ENCODE measurements at regions not wholly inside any gene's neighbourhood (a gene's known extent, or its start where the extent isn't known, plus 50 kb on each side); places are given as distances from the start of the nearest gene placed in this dataset.

DNA sequence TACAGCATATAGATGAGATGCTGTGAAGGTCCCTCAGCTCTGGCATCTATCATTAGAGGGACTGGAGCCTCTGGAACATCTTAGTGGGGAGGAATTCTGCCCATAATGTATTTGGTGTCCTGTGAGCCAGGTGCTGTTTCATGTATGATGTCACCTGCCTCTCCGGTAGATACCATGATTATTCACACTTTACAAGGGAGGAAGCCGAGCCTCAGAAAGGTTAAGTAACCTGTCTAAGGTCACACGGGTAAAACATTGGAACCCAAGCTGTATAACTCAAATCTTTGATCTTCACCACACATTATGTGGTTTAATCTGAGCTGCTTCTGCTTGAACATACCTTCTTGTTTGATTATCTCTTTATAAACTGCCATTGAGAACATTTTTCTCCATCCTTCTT lies 442.8 kb downstream of the BCOR start:
- no peak for DNase-seq
- H2AFZ ChIP-seq (ENCODE audit: low read depth): no peak overlapping the region
- CTCF ChIA-PET: no interaction called here
- no peak overlapping the region for H3K4me3 ChIP-seq (ENCODE audit: low read depth in 2 of 2, low read length in 1 of 2)
- H3K9ac ChIP-seq: no peak overlapping the region
- peaks cover 0 to 11% of the 10 kb centered on the region in 2 experiments; a peak in 1 of 4 replicates for H3K4me1 ChIP-seq (ENCODE audit: control insufficient read depth in 1 of 2, insufficient read depth in 2 of 2, low read depth in 1 of 2, low read length in 1 of 2)
- peaks cover 9% of the 10 kb centered on the region; the same call in 1 of the 2 replicates for H3K27me3 ChIP-seq (ENCODE audit: insufficient read depth)
- no peak overlapping the region; a peak in 1 of 4 replicates for H3K27ac ChIP-seq (ENCODE audit: low read depth in 2 of 2, low read length in 1 of 2)
- TF ChIP-seq, protein P1, sequence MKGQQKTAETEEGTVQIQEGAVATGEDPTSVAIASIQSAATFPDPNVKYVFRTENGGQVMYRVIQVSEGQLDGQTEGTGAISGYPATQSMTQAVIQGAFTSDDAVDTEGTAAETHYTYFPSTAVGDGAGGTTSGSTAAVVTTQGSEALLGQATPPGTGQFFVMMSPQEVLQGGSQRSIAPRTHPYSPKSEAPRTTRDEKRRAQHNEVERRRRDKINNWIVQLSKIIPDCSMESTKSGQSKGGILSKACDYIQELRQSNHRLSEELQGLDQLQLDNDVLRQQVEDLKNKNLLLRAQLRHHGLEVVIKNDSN (IDR thresholded peaks at IDR 0.05; ENCODE audit: borderline replicate concordance, low read depth): no peak
- TF ChIP-seq GATA2 (CRISPR knock-in tag; IDR thresholded peaks at IDR 0.05) (no peak), TAF1 (IDR thresholded peaks at IDR 0.05; ENCODE audit: borderline replicate concordance, low read depth, low read length) (no peak), NRF1 (IDR thresholded peaks at IDR 0.05; ENCODE audit: low read depth, low read length) (no peak), YY1 (IDR thresholded peaks at IDR 0.05; ENCODE audit: low read depth) (no peak), SIN3A (IDR thresholded peaks at IDR 0.05; ENCODE audit: borderline replicate concordance, low read depth, low read length) (no peak), GABPA (IDR thresholded peaks at IDR 0.05; ENCODE audit: low read depth) (no peak), RFX5 (IDR thresholded peaks at IDR 0.05; ENCODE audit: low read length) (no peak), RCOR1 (IDR thresholded peaks at IDR 0.05; ENCODE audit: low read length) (no peak), TCF12 (IDR thresholded peaks at IDR 0.05) (no peak), RXRA (IDR thresholded peaks at IDR 0.05; ENCODE audit: borderline replicate concordance, low read depth) (no peak), EZH2phosphoT487 (IDR thresholded peaks at IDR 0.05; ENCODE audit: borderline replicate concordance, low read depth) (no peak), FOXM1 (IDR thresholded peaks at IDR 0.05; ENCODE audit: low read depth) (no peak), FOXJ3 (CRISPR knock-in tag; IDR thresholded peaks at IDR 0.05) (no peak), SMC3 (IDR thresholded peaks at IDR 0.05; ENCODE audit: low read depth, low read length) (no peak), ELF1 (IDR thresholded peaks at IDR 0.05) (no peak)
- TF ChIP-seq, protein P2, sequence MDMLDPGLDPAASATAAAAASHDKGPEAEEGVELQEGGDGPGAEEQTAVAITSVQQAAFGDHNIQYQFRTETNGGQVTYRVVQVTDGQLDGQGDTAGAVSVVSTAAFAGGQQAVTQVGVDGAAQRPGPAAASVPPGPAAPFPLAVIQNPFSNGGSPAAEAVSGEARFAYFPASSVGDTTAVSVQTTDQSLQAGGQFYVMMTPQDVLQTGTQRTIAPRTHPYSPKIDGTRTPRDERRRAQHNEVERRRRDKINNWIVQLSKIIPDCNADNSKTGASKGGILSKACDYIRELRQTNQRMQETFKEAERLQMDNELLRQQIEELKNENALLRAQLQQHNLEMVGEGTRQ (IDR thresholded peaks at IDR 0.05; ENCODE audit: borderline replicate concordance, low read depth, low read length): no peak
- TF ChIP-seq, protein P3, sequence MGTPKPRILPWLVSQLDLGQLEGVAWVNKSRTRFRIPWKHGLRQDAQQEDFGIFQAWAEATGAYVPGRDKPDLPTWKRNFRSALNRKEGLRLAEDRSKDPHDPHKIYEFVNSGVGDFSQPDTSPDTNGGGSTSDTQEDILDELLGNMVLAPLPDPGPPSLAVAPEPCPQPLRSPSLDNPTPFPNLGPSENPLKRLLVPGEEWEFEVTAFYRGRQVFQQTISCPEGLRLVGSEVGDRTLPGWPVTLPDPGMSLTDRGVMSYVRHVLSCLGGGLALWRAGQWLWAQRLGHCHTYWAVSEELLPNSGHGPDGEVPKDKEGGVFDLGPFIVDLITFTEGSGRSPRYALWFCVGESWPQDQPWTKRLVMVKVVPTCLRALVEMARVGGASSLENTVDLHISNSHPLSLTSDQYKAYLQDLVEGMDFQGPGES (IDR thresholded peaks at IDR 0.05; ENCODE audit: low read depth, low read length): no peak
- TF ChIP-seq, protein P4, sequence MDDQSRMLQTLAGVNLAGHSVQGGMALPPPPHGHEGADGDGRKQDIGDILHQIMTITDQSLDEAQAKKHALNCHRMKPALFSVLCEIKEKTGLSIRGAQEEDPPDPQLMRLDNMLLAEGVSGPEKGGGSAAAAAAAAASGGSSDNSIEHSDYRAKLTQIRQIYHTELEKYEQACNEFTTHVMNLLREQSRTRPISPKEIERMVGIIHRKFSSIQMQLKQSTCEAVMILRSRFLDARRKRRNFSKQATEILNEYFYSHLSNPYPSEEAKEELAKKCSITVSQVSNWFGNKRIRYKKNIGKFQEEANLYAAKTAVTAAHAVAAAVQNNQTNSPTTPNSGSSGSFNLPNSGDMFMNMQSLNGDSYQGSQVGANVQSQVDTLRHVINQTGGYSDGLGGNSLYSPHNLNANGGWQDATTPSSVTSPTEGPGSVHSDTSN (IDR thresholded peaks at IDR 0.05): no peak
- TF ChIP-seq, protein P5, sequence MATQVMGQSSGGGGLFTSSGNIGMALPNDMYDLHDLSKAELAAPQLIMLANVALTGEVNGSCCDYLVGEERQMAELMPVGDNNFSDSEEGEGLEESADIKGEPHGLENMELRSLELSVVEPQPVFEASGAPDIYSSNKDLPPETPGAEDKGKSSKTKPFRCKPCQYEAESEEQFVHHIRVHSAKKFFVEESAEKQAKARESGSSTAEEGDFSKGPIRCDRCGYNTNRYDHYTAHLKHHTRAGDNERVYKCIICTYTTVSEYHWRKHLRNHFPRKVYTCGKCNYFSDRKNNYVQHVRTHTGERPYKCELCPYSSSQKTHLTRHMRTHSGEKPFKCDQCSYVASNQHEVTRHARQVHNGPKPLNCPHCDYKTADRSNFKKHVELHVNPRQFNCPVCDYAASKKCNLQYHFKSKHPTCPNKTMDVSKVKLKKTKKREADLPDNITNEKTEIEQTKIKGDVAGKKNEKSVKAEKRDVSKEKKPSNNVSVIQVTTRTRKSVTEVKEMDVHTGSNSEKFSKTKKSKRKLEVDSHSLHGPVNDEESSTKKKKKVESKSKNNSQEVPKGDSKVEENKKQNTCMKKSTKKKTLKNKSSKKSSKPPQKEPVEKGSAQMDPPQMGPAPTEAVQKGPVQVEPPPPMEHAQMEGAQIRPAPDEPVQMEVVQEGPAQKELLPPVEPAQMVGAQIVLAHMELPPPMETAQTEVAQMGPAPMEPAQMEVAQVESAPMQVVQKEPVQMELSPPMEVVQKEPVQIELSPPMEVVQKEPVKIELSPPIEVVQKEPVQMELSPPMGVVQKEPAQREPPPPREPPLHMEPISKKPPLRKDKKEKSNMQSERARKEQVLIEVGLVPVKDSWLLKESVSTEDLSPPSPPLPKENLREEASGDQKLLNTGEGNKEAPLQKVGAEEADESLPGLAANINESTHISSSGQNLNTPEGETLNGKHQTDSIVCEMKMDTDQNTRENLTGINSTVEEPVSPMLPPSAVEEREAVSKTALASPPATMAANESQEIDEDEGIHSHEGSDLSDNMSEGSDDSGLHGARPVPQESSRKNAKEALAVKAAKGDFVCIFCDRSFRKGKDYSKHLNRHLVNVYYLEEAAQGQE (IDR thresholded peaks at IDR 0.05; ENCODE audit: low read depth, low read length): no peak
- 36% methylated on average over 3 of the region's 3 CpGs for WGBS (ENCODE audit: low lambda C conversion rate)
- no peaks in the 10 kb centered on the region for H3K79me2 ChIP-seq (ENCODE audit: insufficient read depth)
- no peaks in the 10 kb centered on the region for H4K20me1 ChIP-seq (ENCODE audit: insufficient read depth)
- H3K36me3 ChIP-seq (replicated peaks in 1 of 2; ENCODE audit: control insufficient read depth in 1 of 2, insufficient read depth in 2 of 2, low read length in 1 of 2): no peaks in the 10 kb centered on the region
- H3F3A ChIP-seq (replicated peaks; ENCODE audit: insufficient read depth): no peaks in the 10 kb centered on the region
- H3K9me3 ChIP-seq: no peaks in the 10 kb centered on the region
- H3K9me2 ChIP-seq: no peaks in the 10 kb centered on the region
- POLR2A ChIA-PET: no interaction called here
- no peak overlapping the region for H3K4me2 ChIP-seq
